Osteoblast (primary cell): ENCODE measurements at regions not wholly inside any gene's neighbourhood (a gene's known extent, or its start where the extent isn't known, plus 50 kb on each side); places are given as distances from the start of the nearest gene placed in this dataset.

ENCODE experiments used
- DNase-seq: peaks from one replicate; pipeline ENCODE4 v3.0.0; 2011; ENCODE audit warnings: low spot score, mixed read lengths; ENCODE audit not compliant: insufficient read length; ENCODE audit errors: missing footprints
- H2AFZ ChIP-seq: 2 replicates; pipeline ENCODE4 v1.6.0; 2011; ENCODE audit warnings: mild to moderate bottlenecking, low read length
- H3K27ac ChIP-seq: 2 replicates; pipeline ENCODE4 v1.5.1; 2011; ENCODE audit warnings: mild to moderate bottlenecking, low read depth, low read length, moderate library complexity
- H3K27me3 ChIP-seq: 2 replicates; pipeline ENCODE4 v1.6.0; 2012; ENCODE audit warnings: mild to moderate bottlenecking, control low read depth, inconsistent platforms, low read length, moderate library complexity; ENCODE audit not compliant: insufficient read depth
- H3K36me3 ChIP-seq: 2 replicates; pipeline ENCODE4 v1.5.1; 2011; ENCODE audit warnings: mild to moderate bottlenecking, low read length, control low read depth, moderate library complexity; ENCODE audit not compliant: insufficient read depth
- H3K4me1 ChIP-seq: 2 replicates; pipeline ENCODE4 v1.5.1; 2011; ENCODE audit warnings: mild to moderate bottlenecking, low read length, control low read depth, moderate library complexity; ENCODE audit not compliant: insufficient read depth
- H3K4me2 ChIP-seq: 2 replicates; pipeline ENCODE4 v1.6.0; 2011; ENCODE audit warnings: mild to moderate bottlenecking, low read length; ENCODE audit not compliant: insufficient read depth
- H3K4me3 ChIP-seq: fragments of 200-600 bp; sonication (generic); 3 replicates; pipeline ENCODE4 v1.5.1; 2012; ENCODE audit warnings: mild to moderate bottlenecking, low read length, inconsistent platforms; ENCODE audit not compliant: insufficient read depth
- H3K79me2 ChIP-seq: 2 replicates; pipeline ENCODE4 v1.6.0; 2012; ENCODE audit warnings: mild to moderate bottlenecking, low read length, control low read depth, inconsistent platforms; ENCODE audit not compliant: insufficient read depth
- H3K9me3 ChIP-seq: 2 replicates; pipeline ENCODE4 v1.5.1; 2011; ENCODE audit warnings: low read depth, low read length, control low read depth
- H4K20me1 ChIP-seq: 2 replicates; pipeline ENCODE4 v1.6.0; 2012; ENCODE audit warnings: mild to moderate bottlenecking, low read length, control low read depth; ENCODE audit not compliant: insufficient read depth
- TF ChIP-seq, protein P1 (sequence below): IDR thresholded peaks from 2 replicates; pipeline ENCODE4 v1.5.1; 2011; ENCODE audit warnings: mild to moderate bottlenecking, low read depth, low read length, moderate library complexity; ENCODE audit errors: extremely low read depth

GRCh38 chr2:180328795-180329422, 321.8 kb upstream of the CWC22 start:
- H3K79me2 ChIP-seq = no peaks in the 10 kb centered on the region

GRCh38 chr2:180327185-180327584, 320.1 kb upstream of the CWC22 start:
- no peaks in the 10 kb centered on the region for H4K20me1 ChIP-seq
- H3K36me3 ChIP-seq = no peaks in the 10 kb centered on the region

More at GRCh38 chr2:180328795-180329422, 321.8 kb upstream of the CWC22 start:
- TF ChIP-seq, protein P1, sequence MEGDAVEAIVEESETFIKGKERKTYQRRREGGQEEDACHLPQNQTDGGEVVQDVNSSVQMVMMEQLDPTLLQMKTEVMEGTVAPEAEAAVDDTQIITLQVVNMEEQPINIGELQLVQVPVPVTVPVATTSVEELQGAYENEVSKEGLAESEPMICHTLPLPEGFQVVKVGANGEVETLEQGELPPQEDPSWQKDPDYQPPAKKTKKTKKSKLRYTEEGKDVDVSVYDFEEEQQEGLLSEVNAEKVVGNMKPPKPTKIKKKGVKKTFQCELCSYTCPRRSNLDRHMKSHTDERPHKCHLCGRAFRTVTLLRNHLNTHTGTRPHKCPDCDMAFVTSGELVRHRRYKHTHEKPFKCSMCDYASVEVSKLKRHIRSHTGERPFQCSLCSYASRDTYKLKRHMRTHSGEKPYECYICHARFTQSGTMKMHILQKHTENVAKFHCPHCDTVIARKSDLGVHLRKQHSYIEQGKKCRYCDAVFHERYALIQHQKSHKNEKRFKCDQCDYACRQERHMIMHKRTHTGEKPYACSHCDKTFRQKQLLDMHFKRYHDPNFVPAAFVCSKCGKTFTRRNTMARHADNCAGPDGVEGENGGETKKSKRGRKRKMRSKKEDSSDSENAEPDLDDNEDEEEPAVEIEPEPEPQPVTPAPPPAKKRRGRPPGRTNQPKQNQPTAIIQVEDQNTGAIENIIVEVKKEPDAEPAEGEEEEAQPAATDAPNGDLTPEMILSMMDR = no peak
- H3K9me3 ChIP-seq = no peaks in the 10 kb centered on the region
- H3K27ac ChIP-seq = no peak overlapping the region
- H2AFZ ChIP-seq = no peak overlapping the region
- no peak for DNase-seq
- no peaks in the 10 kb centered on the region for H3K36me3 ChIP-seq
- no peak overlapping the region for H3K4me3 ChIP-seq
- no peak overlapping the region for H3K4me2 ChIP-seq
- no peaks in the 10 kb centered on the region for H4K20me1 ChIP-seq
- H3K27me3 ChIP-seq = no peaks in the 10 kb centered on the region
- no peaks in the 10 kb centered on the region for H3K4me1 ChIP-seq

DNA sequence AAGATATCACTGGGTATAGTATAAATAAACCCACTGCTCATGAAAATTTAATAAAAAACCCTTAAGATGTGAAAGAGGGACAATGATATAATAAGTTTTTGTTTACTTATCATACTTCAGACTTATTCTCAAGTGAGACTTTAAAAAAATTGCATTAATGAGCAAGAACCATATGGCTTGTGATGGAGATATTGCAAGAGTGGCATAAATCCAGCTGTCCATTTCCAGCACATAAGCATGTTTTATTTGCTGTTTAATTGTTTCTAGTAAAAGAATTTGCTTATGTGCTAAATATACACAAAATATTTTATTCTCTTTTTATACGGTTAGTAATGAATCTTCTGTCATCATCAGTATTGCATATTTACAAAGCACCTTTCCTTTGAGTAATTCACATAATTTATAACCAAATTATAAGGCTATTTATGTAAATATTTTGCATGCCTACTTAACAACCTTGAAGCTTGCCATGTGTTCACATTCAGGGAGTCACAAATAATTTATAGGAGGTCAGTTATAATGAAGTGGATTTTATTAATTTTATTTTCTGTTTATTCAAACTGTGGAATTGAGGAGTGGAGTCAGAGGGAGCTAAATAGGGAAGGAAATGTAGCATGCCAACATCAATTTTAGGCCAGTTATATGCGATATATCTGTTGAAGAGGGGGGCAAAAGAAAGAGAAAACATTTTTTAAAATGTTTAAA, 318.5 kb upstream of the CWC22 start:
- TF ChIP-seq, protein P1 = no peak
- Histone ChIP-seq H3K4me3 (no peak overlapping the region), H3K4me2 (no peak overlapping the region), H3K27ac (no peak overlapping the region), H3K36me3 (no peaks in the 10 kb centered on the region), H3K9me3 (no peaks in the 10 kb centered on the region), H3K4me1 (no peaks in the 10 kb centered on the region), H2AFZ (no peak overlapping the region), H4K20me1 (no peaks in the 10 kb centered on the region), H3K27me3 (no peaks in the 10 kb centered on the region), H3K79me2 (no peaks in the 10 kb centered on the region)
- no peak for DNase-seq

More at GRCh38 chr2:180327185-180327584, 320.1 kb upstream of the CWC22 start:
- TF ChIP-seq, protein P1 = no peak
- H2AFZ ChIP-seq = no peak overlapping the region
- H3K4me1 ChIP-seq = no peaks in the 10 kb centered on the region
- H3K27ac ChIP-seq = no peak overlapping the region
- H3K4me2 ChIP-seq = no peak overlapping the region
- no peaks in the 10 kb centered on the region for H3K9me3 ChIP-seq
- no peaks in the 10 kb centered on the region for H3K27me3 ChIP-seq
- H3K79me2 ChIP-seq = no peaks in the 10 kb centered on the region
- H3K4me3 ChIP-seq = no peak overlapping the region
- no peak for DNase-seq

DNA sequence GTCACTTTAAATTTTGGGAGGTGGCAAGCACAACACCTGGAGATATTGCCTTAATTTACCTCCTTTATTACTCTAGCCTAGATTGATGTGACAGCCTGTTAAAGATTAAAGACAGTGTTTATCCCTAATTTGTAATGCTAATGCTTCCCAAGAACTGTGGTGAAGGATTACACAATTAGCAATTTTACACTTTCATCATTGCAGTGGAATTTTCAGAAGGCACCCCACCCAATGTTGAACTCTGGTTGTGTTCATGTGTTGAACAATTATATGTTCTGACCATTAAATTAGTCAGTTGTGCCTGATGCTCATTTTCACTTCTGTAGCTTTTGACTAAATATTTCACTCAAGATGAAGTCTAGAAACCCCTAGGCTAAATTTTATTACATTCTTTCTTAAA, 317.1 kb upstream of the CWC22 start:
- Histone ChIP-seq H3K9me3 (no peaks in the 10 kb centered on the region), H3K27ac (no peak overlapping the region), H3K4me1 (no peaks in the 10 kb centered on the region), H3K4me3 (no peak overlapping the region), H4K20me1 (no peaks in the 10 kb centered on the region), H3K36me3 (no peaks in the 10 kb centered on the region), H3K4me2 (no peak overlapping the region), H3K27me3 (no peaks in the 10 kb centered on the region), H3K79me2 (no peaks in the 10 kb centered on the region), H2AFZ (no peak overlapping the region)
- TF ChIP-seq, protein P1 = no peak
- no peak for DNase-seq
